ENCODE measurements at regions not wholly inside any gene's neighbourhood (a gene's known extent, or its start where the extent isn't known, plus 50 kb on each side); places are given as distances from the start of the nearest gene placed in this dataset.

- ATAC-seq (ENCODE audit: low FRiP score) (no peak), DNase-seq (ENCODE audit: low spot score) (no peak)
- TF ChIP-seq CTCF (IDR thresholded peaks at IDR 0.05) = no peak
These were observed 246.8 kb downstream of the NFKBIZ start for GRCh38 chr3:102096066-102096465.

GRCh38 chr3:102098130-102098885 is 249.0 kb downstream of the NFKBIZ start:
- DNase-seq (ENCODE audit: low spot score) = no peak
- no peak for TF ChIP-seq CTCF (IDR thresholded peaks at IDR 0.05)
- ATAC-seq (ENCODE audit: low FRiP score) = no peak

- DNase-seq (ENCODE audit: low spot score) (no peak), ATAC-seq (ENCODE audit: low FRiP score) (no peak)
- TF ChIP-seq CTCF (IDR thresholded peaks at IDR 0.05) = no peak
These were observed 250.6 kb downstream of the NFKBIZ start for GRCh38 chr3:102099913-102100312.

GRCh38 chr3:102102394-102102793 is 253.1 kb downstream of the NFKBIZ start:
- DNase-seq (ENCODE audit: low spot score) = no peak
- no peak for TF ChIP-seq CTCF (IDR thresholded peaks at IDR 0.05)
- no peak for ATAC-seq (ENCODE audit: low FRiP score)

GRCh38 chr3:102104033-102104432 is 254.7 kb downstream of the NFKBIZ start:
- DNase-seq (ENCODE audit: low spot score) = no peak
- no peak for ATAC-seq (ENCODE audit: low FRiP score)
- no peak for TF ChIP-seq CTCF (IDR thresholded peaks at IDR 0.05)

- DNase-seq (ENCODE audit: low spot score) (no peak), ATAC-seq (ENCODE audit: low FRiP score) (no peak)
- no peak for TF ChIP-seq CTCF (IDR thresholded peaks at IDR 0.05)
These were observed 255.9 kb downstream of the NFKBIZ start for GRCh38 chr3:102105193-102105592.

- no peak for ATAC-seq (ENCODE audit: low FRiP score)
- TF ChIP-seq CTCF (IDR thresholded peaks at IDR 0.05) = no peak
- no peak for DNase-seq (ENCODE audit: low spot score)
These were observed 257.2 kb downstream of the NFKBIZ start for GRCh38 chr3:102106416-102107097.
